ENCODE measurements at regions not wholly inside any gene's neighbourhood (a gene's known extent, or its start where the extent isn't known, plus 50 kb on each side); places are given as distances from the start of the nearest gene placed in this dataset.

- H3K9me3 ChIP-seq (replicated peaks) = no peaks in the 10 kb centered on the region
Observed at GRCh38 chr9:129463477-129463876, 157.4 kb downstream of the C9orf50 start.

DNA sequence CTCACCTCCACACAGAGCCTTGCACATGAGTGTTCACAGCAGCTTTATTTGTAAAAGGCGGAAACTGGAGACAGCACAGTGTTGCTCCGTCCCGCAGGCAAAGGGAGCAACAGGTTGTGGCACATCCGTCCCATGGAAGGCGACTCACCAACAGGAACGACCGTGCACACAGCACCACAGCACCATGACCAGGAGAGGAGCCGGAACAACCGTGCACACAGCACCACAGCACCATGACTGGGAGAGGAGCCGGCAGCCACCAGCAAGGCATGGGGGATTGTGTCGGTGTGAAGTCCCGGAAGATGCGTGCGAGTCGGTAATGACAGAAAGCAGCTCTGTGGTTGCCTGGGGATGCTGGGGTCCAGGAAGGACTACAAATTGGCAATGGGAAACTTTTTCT lies 158.5 kb downstream of the C9orf50 start:
- no peak for DNase-seq (ENCODE audit: low read depth in 1 of 2, low spot score in 2 of 2)
- H3K27me3 ChIP-seq (replicated peaks) = no peaks in the 10 kb centered on the region
- H3K27ac ChIP-seq = no peak overlapping the region
- peaks cover 49% of the 10 kb centered on the region for H3K4me1 ChIP-seq (replicated peaks)
- H3K4me3 ChIP-seq = no peak overlapping the region
- H3K36me3 ChIP-seq = no peaks in the 10 kb centered on the region
- no peaks in the 10 kb centered on the region for H3K9me3 ChIP-seq (replicated peaks)

More at GRCh38 chr9:129463477-129463876, 157.4 kb downstream of the C9orf50 start:
- Histone ChIP-seq H3K4me1 (replicated peaks) (peaks cover 43% of the 10 kb centered on the region), H3K27ac (no peak overlapping the region), H3K36me3 (no peaks in the 10 kb centered on the region), H3K27me3 (replicated peaks) (no peaks in the 10 kb centered on the region), H3K4me3 (no peak overlapping the region)
- DNase-seq (ENCODE audit: low read depth in 1 of 2, low spot score in 2 of 2) = no peak

- Histone ChIP-seq H3K36me3 (no peaks in the 10 kb centered on the region), H3K4me1 (replicated peaks) (peaks cover 44% of the 10 kb centered on the region), H3K4me3 (peak overlapping the region; percentile 32), H3K27me3 (replicated peaks) (no peaks in the 10 kb centered on the region), H3K27ac (peak overlapping the region; percentile 90), H3K9me3 (replicated peaks) (no peaks in the 10 kb centered on the region)
- DNase-seq (ENCODE audit: low read depth in 1 of 2, low spot score in 2 of 2) = peak; percentile 82 to 96
Observed at GRCh38 chr9:129460323-129461261, 160.3 kb downstream of the C9orf50 start.

GRCh38 chr9:129459547-129460322 lies 161.2 kb downstream of the C9orf50 start:
- H3K36me3 ChIP-seq = no peaks in the 10 kb centered on the region
- H3K4me3 ChIP-seq = no peak overlapping the region
- H3K4me1 ChIP-seq (replicated peaks) = peaks cover 35% of the 10 kb centered on the region
- no peak overlapping the region for H3K27ac ChIP-seq
- no peaks in the 10 kb centered on the region for H3K9me3 ChIP-seq (replicated peaks)
- no peaks in the 10 kb centered on the region for H3K27me3 ChIP-seq (replicated peaks)
- DNase-seq (ENCODE audit: low read depth in 1 of 2, low spot score in 2 of 2) = no peak

DNA sequence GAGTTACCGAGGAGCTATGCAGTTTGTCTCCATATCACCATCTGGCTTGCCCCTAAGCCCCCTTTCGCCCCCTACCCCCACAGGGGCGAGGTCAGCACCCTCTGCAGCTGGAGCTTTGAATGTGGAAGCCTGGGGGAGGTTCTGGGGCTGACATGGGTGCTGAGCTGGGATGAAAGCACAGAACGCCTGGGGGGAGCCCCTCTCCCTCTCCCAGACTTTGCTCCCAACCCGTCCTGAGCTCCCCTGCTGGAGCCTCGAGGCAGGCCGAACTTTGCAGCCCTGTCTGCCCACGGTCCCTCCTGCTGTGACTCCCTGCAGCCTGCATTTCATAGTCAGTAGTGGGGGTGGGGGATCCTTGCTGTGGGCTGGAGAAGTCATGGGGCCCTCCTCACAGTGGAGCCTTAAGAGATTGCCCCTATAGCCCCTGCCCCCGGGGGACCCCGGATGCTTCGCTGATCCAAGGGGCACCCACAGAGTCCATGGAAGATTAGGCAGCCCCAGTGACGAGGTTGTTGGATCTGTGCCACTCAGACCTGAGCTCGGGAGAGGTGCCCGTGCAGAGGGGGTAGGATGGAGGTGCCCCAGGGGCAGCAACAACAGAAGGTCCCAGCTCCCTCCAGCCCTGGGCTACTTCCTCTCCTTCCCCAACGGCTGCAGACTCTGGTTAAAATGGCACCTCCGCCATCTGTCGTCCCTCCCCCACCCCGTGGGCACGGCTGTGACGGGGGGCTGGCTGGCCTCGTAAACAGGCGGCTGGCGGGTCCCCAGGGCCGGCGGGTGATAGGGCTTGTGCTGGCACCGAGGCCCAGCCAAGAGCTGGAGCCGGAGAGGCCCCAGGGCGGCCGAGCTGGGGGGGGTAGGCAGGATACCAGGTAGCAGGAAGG lies 162.0 kb downstream of the C9orf50 start:
- H3K4me3 ChIP-seq = no peak overlapping the region
- no peaks in the 10 kb centered on the region for H3K36me3 ChIP-seq
- H3K9me3 ChIP-seq (replicated peaks) = no peaks in the 10 kb centered on the region
- peaks cover 34% of the 10 kb centered on the region for H3K4me1 ChIP-seq (replicated peaks)
- no peak for DNase-seq (ENCODE audit: low read depth in 1 of 2, low spot score in 2 of 2)
- no peaks in the 10 kb centered on the region for H3K27me3 ChIP-seq (replicated peaks)
- no peak overlapping the region for H3K27ac ChIP-seq

DNA sequence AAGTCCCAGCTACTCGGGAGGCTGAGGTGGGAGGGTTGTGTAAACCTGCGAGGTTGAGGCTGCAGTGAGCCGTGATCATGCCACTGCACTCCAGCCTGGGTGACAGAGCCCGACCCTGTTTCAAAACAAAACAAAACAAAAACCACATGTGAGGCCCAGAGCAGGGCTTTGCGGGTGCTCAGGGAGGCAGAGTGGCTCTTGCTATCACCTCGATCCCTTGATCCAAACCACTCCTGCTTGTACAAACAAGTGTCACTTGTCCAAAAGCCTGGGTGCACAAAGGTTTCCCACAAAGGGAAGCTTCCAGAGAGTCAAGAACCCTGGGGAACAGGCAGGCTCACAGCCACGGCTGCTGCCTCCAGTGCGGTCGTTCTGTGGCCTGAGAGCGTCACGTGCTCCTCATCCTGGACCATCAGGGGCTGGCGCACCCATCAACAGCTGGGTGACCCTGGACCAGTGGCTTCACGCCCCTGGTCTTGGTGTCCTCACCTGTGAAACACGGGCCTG lies 162.7 kb downstream of the C9orf50 start:
- no peak for DNase-seq (ENCODE audit: low read depth in 1 of 2, low spot score in 2 of 2)
- no peaks in the 10 kb centered on the region for H3K27me3 ChIP-seq (replicated peaks)
- no peaks in the 10 kb centered on the region for H3K9me3 ChIP-seq (replicated peaks)
- no peak overlapping the region for H3K27ac ChIP-seq
- H3K4me1 ChIP-seq (replicated peaks) = peaks cover 34% of the 10 kb centered on the region
- no peak overlapping the region for H3K4me3 ChIP-seq
- no peaks in the 10 kb centered on the region for H3K36me3 ChIP-seq

- Histone ChIP-seq H3K27ac (no peak overlapping the region), H3K4me1 (replicated peaks) (peaks cover 34% of the 10 kb centered on the region), H3K27me3 (replicated peaks) (no peaks in the 10 kb centered on the region), H3K4me3 (no peak overlapping the region), H3K9me3 (replicated peaks) (no peaks in the 10 kb centered on the region), H3K36me3 (no peaks in the 10 kb centered on the region)
- no peak for DNase-seq (ENCODE audit: low read depth in 1 of 2, low spot score in 2 of 2)
Observed at GRCh38 chr9:129457325-129457779, 163.5 kb downstream of the C9orf50 start.

GRCh38 chr9:129456549-129457324 lies 164.2 kb downstream of the C9orf50 start:
- Histone ChIP-seq H3K4me3 (no peak overlapping the region), H3K4me1 (replicated peaks) (peaks cover 34% of the 10 kb centered on the region), H3K36me3 (no peaks in the 10 kb centered on the region), H3K9me3 (replicated peaks) (no peaks in the 10 kb centered on the region), H3K27me3 (replicated peaks) (no peaks in the 10 kb centered on the region), H3K27ac (no peak overlapping the region)
- DNase-seq (ENCODE audit: low read depth in 1 of 2, low spot score in 2 of 2) = no peak

- no peaks in the 10 kb centered on the region for H3K9me3 ChIP-seq (replicated peaks)
- H3K4me3 ChIP-seq = no peak overlapping the region
- no peak overlapping the region for H3K27ac ChIP-seq
- no peaks in the 10 kb centered on the region for H3K27me3 ChIP-seq (replicated peaks)
- H3K36me3 ChIP-seq = no peaks in the 10 kb centered on the region
- no peak for DNase-seq (ENCODE audit: low read depth in 1 of 2, low spot score in 2 of 2)
- H3K4me1 ChIP-seq (replicated peaks) = peaks cover 23% of the 10 kb centered on the region
Observed at GRCh38 chr9:129455151-129455995, 165.5 kb downstream of the C9orf50 start.

- Histone ChIP-seq H3K27ac (no peak overlapping the region), H3K4me1 (replicated peaks) (peaks cover 18% of the 10 kb centered on the region), H3K9me3 (replicated peaks) (no peaks in the 10 kb centered on the region), H3K27me3 (replicated peaks) (no peaks in the 10 kb centered on the region), H3K36me3 (no peaks in the 10 kb centered on the region), H3K4me3 (no peak overlapping the region)
- DNase-seq (ENCODE audit: low read depth in 1 of 2, low spot score in 2 of 2) = no peak
Observed at GRCh38 chr9:129454467-129455067, 166.3 kb downstream of the C9orf50 start.

- H3K4me1 ChIP-seq (replicated peaks) = peaks cover 9% of the 10 kb centered on the region
- DNase-seq (ENCODE audit: low read depth in 1 of 2, low spot score in 2 of 2) = no peak
- no peaks in the 10 kb centered on the region for H3K36me3 ChIP-seq
- H3K9me3 ChIP-seq (replicated peaks) = no peaks in the 10 kb centered on the region
- no peak overlapping the region for H3K27ac ChIP-seq
- H3K27me3 ChIP-seq (replicated peaks) = no peaks in the 10 kb centered on the region
- H3K4me3 ChIP-seq = no peak overlapping the region
Observed at GRCh38 chr9:129453734-129454133, 167.2 kb downstream of the C9orf50 start.

DNA sequence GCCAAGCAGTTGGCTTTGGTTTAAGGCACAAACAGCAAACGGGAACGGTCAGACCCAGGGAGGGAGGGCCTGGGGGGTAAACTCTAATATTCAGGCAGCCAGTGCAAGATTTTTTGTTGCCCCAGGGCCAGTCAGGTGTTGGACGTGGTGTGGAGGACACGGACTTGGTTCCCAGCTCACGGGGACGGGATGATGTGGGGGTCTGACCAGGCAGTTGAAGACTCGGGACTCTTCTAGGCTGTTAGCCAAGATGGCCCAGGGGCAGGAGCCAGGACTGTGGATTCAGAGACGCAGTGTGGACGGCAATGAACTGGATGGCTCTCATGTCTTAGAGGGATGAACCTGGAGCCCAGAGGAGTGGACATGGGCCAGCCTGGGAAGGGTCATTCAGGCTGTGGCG lies 169.2 kb downstream of the C9orf50 start:
- H3K27me3 ChIP-seq (replicated peaks) = no peaks in the 10 kb centered on the region
- no peak overlapping the region for H3K27ac ChIP-seq
- no peaks in the 10 kb centered on the region for H3K36me3 ChIP-seq
- no peaks in the 10 kb centered on the region for H3K4me1 ChIP-seq (replicated peaks)
- H3K4me3 ChIP-seq = no peak overlapping the region
- H3K9me3 ChIP-seq (replicated peaks) = no peaks in the 10 kb centered on the region
- DNase-seq (ENCODE audit: low read depth in 1 of 2, low spot score in 2 of 2) = no peak
